PFSK-1 (cell line): ENCODE measurements at regions not wholly inside any gene's neighbourhood (a gene's known extent, or its start where the extent isn't known, plus 50 kb on each side); places are given as distances from the start of the nearest gene placed in this dataset.
A peak's percentile ranks its signal among the peaks of the same experiment; 100 is the strongest.

ENCODE experiments used
- FOXP2 ChIP-seq: optimal IDR thresholded peaks from 2 replicates; pipeline ENCODE3; 2011; ENCODE audit warnings: borderline replicate concordance, control low read depth, inconsistent platforms; ENCODE audit not compliant: insufficient read depth; ENCODE audit errors: extremely low read length, extremely low read depth
- POLR2AphosphoS5 ChIP-seq: IDR thresholded peaks from 2 replicates; pipeline ENCODE4 v1.6.1; 2012; ENCODE audit warnings: low read depth, mild to moderate bottlenecking, control low read depth, low read length, moderate library complexity
- SIN3A ChIP-seq: IDR thresholded peaks from 2 replicates; pipeline ENCODE4 v1.6.1; 2012; ENCODE audit warnings: mild to moderate bottlenecking, low read length, moderate library complexity, borderline replicate concordance; ENCODE audit not compliant: insufficient read depth
- TAF1 ChIP-seq: IDR thresholded peaks from 2 replicates; pipeline ENCODE4 v1.6.1; 2012; ENCODE audit warnings: low read length, control low read depth, borderline replicate concordance; ENCODE audit not compliant: insufficient read depth
- TF ChIP-seq, protein P1 (sequence below), 2 experiments: IDR thresholded peaks; 2 replicates each; pipeline versions ENCODE4 v1.6.1 to v1.8.0; 2011 to 2012; ENCODE audit warnings: low read depth in 2 of 2, low read length in 2 of 2, control low read depth in 1 of 2, inconsistent platforms in 1 of 2, mild to moderate bottlenecking in 1 of 2, moderate library complexity in 1 of 2; ENCODE audit not compliant: insufficient read depth in 1 of 2

- no peak for TF ChIP-seq POLR2AphosphoS5
Observed at GRCh38 chrX:40245488-40246071, 147.8 kb upstream of the BCOR start.

- TF ChIP-seq FOXP2 (peak; percentile 4), POLR2AphosphoS5 (no peak)
- TF ChIP-seq, protein P1, sequence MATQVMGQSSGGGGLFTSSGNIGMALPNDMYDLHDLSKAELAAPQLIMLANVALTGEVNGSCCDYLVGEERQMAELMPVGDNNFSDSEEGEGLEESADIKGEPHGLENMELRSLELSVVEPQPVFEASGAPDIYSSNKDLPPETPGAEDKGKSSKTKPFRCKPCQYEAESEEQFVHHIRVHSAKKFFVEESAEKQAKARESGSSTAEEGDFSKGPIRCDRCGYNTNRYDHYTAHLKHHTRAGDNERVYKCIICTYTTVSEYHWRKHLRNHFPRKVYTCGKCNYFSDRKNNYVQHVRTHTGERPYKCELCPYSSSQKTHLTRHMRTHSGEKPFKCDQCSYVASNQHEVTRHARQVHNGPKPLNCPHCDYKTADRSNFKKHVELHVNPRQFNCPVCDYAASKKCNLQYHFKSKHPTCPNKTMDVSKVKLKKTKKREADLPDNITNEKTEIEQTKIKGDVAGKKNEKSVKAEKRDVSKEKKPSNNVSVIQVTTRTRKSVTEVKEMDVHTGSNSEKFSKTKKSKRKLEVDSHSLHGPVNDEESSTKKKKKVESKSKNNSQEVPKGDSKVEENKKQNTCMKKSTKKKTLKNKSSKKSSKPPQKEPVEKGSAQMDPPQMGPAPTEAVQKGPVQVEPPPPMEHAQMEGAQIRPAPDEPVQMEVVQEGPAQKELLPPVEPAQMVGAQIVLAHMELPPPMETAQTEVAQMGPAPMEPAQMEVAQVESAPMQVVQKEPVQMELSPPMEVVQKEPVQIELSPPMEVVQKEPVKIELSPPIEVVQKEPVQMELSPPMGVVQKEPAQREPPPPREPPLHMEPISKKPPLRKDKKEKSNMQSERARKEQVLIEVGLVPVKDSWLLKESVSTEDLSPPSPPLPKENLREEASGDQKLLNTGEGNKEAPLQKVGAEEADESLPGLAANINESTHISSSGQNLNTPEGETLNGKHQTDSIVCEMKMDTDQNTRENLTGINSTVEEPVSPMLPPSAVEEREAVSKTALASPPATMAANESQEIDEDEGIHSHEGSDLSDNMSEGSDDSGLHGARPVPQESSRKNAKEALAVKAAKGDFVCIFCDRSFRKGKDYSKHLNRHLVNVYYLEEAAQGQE (IDR thresholded peaks at IDR 0.05; ENCODE audit: insufficient read depth in 1 of 2, low read depth in 2 of 2, low read length in 2 of 2), result no peak
Observed at GRCh38 chrX:40244980-40245379, 147.2 kb upstream of the BCOR start.

DNA sequence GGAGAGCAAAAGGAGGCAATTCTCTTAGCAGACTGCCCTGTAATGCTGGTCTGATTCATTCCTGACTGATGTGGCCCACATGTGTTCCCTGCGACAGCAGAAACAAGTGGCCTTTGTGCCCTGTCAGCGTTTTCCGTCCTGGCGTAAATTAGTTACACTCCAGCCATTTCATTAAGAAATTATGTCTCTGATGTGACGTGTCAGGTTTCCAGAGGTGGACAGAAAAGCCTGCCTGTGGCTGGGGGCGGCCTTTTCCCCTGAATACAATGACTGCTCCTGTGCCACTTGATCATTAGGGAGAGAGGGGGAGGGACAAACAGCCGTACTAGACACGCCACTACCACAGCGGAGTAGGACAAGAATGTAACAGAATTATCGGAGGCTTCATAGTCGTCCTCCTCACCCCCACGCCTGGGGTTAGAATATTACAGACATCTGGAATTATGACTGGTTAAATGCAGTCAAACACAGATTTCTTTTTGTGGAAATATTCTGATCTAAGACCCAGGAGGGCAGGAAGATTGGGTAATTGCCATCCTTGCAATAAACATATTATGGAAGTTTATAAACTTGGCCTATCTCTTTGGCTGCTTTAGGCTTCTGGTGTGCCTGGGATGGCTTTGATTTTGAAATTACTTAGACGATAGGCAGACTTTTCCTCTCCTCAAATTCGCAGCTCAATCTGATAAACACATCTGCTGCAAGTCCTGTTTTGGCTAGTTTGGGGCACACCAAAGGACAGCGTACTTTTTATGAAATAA is 146.2 kb upstream of the BCOR start:
- TF ChIP-seq FOXP2 (no peak), TAF1 (no peak), SIN3A (no peak), POLR2AphosphoS5 (no peak)
- TF ChIP-seq, protein P1 (IDR thresholded peaks at IDR 0.05; ENCODE audit: insufficient read depth in 1 of 2, low read depth in 2 of 2, low read length in 2 of 2), result no peak

- TF ChIP-seq TAF1 (no peak), POLR2AphosphoS5 (no peak), FOXP2 (no peak)
- TF ChIP-seq, protein P1 (IDR thresholded peaks at IDR 0.05; ENCODE audit: insufficient read depth in 1 of 2, low read depth in 2 of 2, low read length in 2 of 2), result no peak
Observed at GRCh38 chrX:40240844-40241243, 143.1 kb upstream of the BCOR start.

- TF ChIP-seq SIN3A, result no peak
- no peak for TF ChIP-seq FOXP2
- TF ChIP-seq TAF1, result no peak
- TF ChIP-seq, protein P1 (IDR thresholded peaks at IDR 0.05; ENCODE audit: insufficient read depth in 1 of 2, low read depth in 2 of 2, low read length in 2 of 2), result no peak
- TF ChIP-seq POLR2AphosphoS5, result no peak
Observed at GRCh38 chrX:40237731-40238178, 140.0 kb upstream of the BCOR start.
